Keratinocyte (primary cell): ENCODE measurements at regions not wholly inside any gene's neighbourhood (a gene's known extent, or its start where the extent isn't known, plus 50 kb on each side); places are given as distances from the start of the nearest gene placed in this dataset.

Source experiments
- CTCF ChIP-seq, 3 experiments: IDR thresholded peaks in 1 of 3; conservative IDR thresholded peaks in 1 of 3; optimal IDR thresholded peaks in 1 of 3; 2 replicates in 2 of 3; 3 replicates in 1 of 3; pipeline versions ENCODE3 to v1.5.1; 2011; ENCODE audit warnings: low read length in 3 of 3, mild to moderate bottlenecking in 3 of 3, moderate library complexity in 2 of 3, control low read depth in 1 of 3, inconsistent platforms in 1 of 3; ENCODE audit not compliant: insufficient read depth in 2 of 3; ENCODE audit errors: extremely low read depth in 1 of 3
- EZH2 ChIP-seq: IDR thresholded peaks from one replicate; pipeline ENCODE4 v1.6.1; 2012; ENCODE audit warnings: inconsistent platforms, mild to moderate bottlenecking, low read length, moderate library complexity

- TF ChIP-seq CTCF (optimal IDR thresholded peaks at IDR 0.05 in 1 of 3, IDR thresholded peaks at IDR 0.05 in 1 of 3, conservative IDR thresholded peaks at IDR 0.05 in 1 of 3; ENCODE audit: extremely low read depth in 1 of 3, insufficient read depth in 2 of 3, low read length in 3 of 3): no peak
- TF ChIP-seq EZH2: no peak
These were observed 69.5 kb upstream of the FNDC3A start for GRCh38 chr13:48906200-48906599.
